ENCODE measurements at regions not wholly inside any gene's neighbourhood (a gene's known extent, or its start where the extent isn't known, plus 50 kb on each side); places are given as distances from the start of the nearest gene placed in this dataset.
"Not testable (repeated sequence)": the region's sequence is repeated elsewhere in the genome, so short reads cannot be mapped to it uniquely, and the experiment has no call there.

DNA sequence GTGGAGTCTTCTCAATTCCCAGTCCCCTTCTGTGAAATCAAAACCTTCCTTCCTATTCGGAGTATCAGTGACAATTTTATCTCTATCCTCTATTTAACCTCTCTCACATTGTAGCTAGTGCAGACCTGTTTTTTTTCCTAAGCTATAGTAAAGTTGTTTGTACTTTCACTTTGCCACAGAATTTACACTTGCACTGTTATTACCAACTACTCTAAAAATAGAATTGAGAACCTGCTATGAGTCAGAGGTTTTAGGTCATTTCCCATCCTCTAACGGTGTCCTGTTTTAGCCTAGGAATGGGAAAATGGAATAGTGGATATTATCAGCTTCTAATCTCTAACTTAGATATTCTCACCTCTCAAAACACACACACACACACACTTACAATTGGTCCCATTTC, 862.7 kb downstream of the NCAM2 start:
- H3K9me3 Mint-ChIP-seq, result no peaks in the 10 kb centered on the region
- TF ChIP-seq, protein P1, sequence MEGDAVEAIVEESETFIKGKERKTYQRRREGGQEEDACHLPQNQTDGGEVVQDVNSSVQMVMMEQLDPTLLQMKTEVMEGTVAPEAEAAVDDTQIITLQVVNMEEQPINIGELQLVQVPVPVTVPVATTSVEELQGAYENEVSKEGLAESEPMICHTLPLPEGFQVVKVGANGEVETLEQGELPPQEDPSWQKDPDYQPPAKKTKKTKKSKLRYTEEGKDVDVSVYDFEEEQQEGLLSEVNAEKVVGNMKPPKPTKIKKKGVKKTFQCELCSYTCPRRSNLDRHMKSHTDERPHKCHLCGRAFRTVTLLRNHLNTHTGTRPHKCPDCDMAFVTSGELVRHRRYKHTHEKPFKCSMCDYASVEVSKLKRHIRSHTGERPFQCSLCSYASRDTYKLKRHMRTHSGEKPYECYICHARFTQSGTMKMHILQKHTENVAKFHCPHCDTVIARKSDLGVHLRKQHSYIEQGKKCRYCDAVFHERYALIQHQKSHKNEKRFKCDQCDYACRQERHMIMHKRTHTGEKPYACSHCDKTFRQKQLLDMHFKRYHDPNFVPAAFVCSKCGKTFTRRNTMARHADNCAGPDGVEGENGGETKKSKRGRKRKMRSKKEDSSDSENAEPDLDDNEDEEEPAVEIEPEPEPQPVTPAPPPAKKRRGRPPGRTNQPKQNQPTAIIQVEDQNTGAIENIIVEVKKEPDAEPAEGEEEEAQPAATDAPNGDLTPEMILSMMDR (IDR thresholded peaks at IDR 0.05; ENCODE audit: unreplicated experiment in 3 of 3), result no peak
- H3K4me1 Mint-ChIP-seq, result no peaks in the 10 kb centered on the region
- H3K27me3 Mint-ChIP-seq (ENCODE audit: low read depth), result no peaks in the 10 kb centered on the region
- no peak overlapping the region for H3K4me3 Mint-ChIP-seq
- H3K27ac Mint-ChIP-seq, result no peak overlapping the region
- no peaks in the 10 kb centered on the region for H3K36me3 Mint-ChIP-seq (ENCODE audit: low read depth)

DNA sequence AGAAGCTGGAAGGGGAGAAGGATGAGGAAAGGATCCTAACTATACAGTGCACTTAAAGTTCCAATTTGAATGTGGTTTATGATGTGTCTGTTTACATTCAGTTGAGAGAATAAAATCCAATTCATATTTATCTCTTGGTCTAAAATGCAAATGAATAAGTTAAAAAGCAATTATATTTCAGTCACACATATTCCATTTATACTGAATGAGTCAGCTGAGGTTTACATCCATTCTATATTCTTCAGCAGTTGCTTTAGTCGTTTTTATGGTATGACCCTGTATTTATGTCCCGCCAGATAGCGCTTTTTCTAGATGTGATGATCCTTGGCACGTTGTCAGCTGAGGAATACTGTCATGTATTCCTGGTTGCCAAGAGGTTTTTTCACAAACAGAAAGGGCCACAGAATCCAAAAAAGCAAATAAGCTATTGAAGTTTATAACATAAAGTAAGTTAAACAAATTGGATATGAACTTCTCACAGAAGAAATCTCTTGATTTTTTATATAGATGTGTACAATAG, 866.2 kb downstream of the NCAM2 start:
- Mint-ChIP-seq H3K9me3 (no peaks in the 10 kb centered on the region), H3K27ac (no peak overlapping the region), H3K27me3 (ENCODE audit: low read depth) (no peaks in the 10 kb centered on the region), H3K4me1 (no peaks in the 10 kb centered on the region), H3K36me3 (ENCODE audit: low read depth) (no peaks in the 10 kb centered on the region), H3K4me3 (no peak overlapping the region)
- TF ChIP-seq, protein P1 (IDR thresholded peaks at IDR 0.05; ENCODE audit: unreplicated experiment in 3 of 3), result no peak

DNA sequence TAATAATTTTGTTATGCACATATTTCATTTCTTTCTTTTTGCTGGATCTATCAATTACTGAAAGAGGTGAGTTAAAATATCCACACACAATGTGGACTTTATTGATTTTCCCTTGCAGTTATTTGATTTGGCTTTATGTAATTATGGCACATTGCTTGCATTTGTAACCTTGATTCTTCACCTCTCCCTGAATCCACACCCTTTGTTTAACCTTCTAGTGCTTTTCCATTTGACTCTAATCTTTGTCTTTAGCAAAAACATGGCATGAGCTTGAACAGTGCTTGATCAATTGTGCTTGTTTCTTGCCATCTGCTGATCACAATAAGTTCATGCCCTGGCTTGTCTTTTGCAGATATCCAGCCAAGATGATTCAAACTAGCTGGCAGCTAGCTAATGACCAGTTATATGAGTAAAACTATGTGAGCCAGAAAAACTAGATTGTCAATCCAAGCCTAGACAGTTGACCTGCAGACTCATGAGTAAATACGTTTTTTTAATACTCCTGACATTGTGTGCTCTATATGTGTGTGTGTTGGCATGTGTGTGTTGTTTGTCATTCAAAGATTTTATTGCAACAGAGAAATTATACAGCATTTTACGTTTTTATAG, 899.2 kb downstream of the NCAM2 start:
- TF ChIP-seq, protein P1 (IDR thresholded peaks at IDR 0.05; ENCODE audit: unreplicated experiment in 3 of 3), result no peak
- Mint-ChIP-seq H3K27me3 (ENCODE audit: low read depth) (no peaks in the 10 kb centered on the region), H3K36me3 (ENCODE audit: low read depth) (no peaks in the 10 kb centered on the region), H3K4me3 (no peak overlapping the region), H3K9me3 (peaks cover 12% of the 10 kb centered on the region), H3K4me1 (no peaks in the 10 kb centered on the region), H3K27ac (no peak overlapping the region)

DNA sequence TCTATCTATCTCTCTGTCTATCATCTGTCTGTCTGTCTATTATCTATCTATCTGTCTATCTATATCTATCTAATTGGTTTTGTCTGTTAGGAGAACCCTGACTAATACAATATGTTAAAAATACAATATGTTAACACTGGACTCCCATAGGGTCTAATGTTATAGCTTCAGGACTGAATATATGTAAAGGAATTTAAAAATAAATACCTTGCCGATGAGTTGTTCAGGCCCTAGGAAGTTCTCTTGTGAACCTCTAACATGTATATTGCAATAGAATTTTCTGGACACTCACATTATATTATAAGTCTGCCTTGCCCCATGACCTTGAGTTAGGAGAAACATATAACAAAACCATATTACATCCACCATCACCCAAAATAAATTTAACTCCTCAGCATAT, 900.6 kb downstream of the NCAM2 start:
- TF ChIP-seq, protein P1 (IDR thresholded peaks at IDR 0.05; ENCODE audit: unreplicated experiment in 3 of 3), result no peak
- H3K9me3 Mint-ChIP-seq, result peaks cover 12% of the 10 kb centered on the region
- H3K36me3 Mint-ChIP-seq (ENCODE audit: low read depth), result no peaks in the 10 kb centered on the region
- H3K4me1 Mint-ChIP-seq, result no peaks in the 10 kb centered on the region
- no peak overlapping the region for H3K27ac Mint-ChIP-seq
- no peak overlapping the region for H3K4me3 Mint-ChIP-seq
- H3K27me3 Mint-ChIP-seq (ENCODE audit: low read depth), result no peaks in the 10 kb centered on the region

DNA sequence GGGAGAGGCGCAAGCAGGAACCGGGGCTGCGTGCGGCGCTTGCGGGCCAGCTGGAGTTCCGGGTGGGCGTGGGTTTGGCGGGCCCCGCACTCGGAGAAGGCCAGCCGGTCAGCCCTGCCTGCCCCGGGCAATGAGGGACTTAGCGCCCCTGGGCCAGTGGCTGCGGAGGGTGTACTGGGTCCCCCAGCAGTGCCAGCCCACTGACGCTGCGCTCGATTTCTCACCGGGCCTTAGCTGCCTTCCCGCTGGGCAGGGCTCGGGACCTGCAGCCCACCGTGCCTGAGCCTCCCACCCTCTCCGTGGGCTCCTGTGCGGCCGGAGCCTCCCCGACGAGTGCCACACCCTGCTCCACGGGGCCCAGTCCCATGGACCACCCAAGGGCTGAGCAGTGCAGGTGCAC, 904.2 kb downstream of the NCAM2 start:
- not testable (repeated sequence) for H3K27me3 Mint-ChIP-seq (ENCODE audit: low read depth); H3K9me3 Mint-ChIP-seq; H3K4me1 Mint-ChIP-seq; H3K4me3 Mint-ChIP-seq; H3K27ac Mint-ChIP-seq; H3K36me3 Mint-ChIP-seq (ENCODE audit: low read depth)

DNA sequence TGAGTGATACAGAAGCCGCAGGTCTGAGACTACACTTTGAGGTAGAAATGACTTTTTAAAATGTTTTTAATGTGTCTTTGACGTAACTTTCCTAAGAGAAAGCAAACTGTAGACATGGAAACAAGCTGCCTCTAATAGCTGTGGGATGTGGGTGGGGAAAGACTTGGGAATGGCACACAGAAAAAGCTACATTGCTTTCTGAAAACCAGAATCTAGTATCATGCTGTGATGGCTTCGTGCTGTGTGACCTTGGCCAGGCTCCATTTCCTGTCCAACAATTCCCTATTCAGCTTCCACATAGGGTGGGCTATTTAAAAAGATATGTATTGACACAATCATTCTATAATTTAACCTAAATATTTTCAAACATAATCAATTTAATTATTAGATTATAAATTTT, 909.1 kb downstream of the NCAM2 start:
- H3K9me3 Mint-ChIP-seq, result peaks cover 8% of the 10 kb centered on the region
- no peak overlapping the region for H3K4me3 Mint-ChIP-seq
- H3K36me3 Mint-ChIP-seq (ENCODE audit: low read depth), result no peaks in the 10 kb centered on the region
- H3K27me3 Mint-ChIP-seq (ENCODE audit: low read depth), result no peaks in the 10 kb centered on the region
- TF ChIP-seq, protein P1 (IDR thresholded peaks at IDR 0.05; ENCODE audit: unreplicated experiment in 3 of 3), result no peak
- H3K4me1 Mint-ChIP-seq, result no peaks in the 10 kb centered on the region
- H3K27ac Mint-ChIP-seq, result no peak overlapping the region
